H1 (cell line): ENCODE measurements at regions not wholly inside any gene's neighbourhood (a gene's known extent, or its start where the extent isn't known, plus 50 kb on each side); places are given as distances from the start of the nearest gene placed in this dataset.

ENCODE experiments used
- CTCF ChIA-PET: fragments of 300-600 bp; sonication (Branson Sonifier 250); formaldehyde crosslinking; loops from one replicate; lab custom pipeline; 2021; ENCODE audit not compliant: partially characterized antibody; lab: Charles Lee
- POLR2A ChIA-PET: fragments of 300-600 bp; sonication (Branson Sonifier 250); formaldehyde crosslinking; loops from one replicate; lab custom pipeline; 2021; ENCODE audit warnings: inconsistent platforms; ENCODE audit not compliant: partially characterized antibody; lab: Charles Lee
- DNase-seq, 2 experiments: peaks; one replicate each; pipeline versions ENCODE4 v3.0.0 to v3.0.0-alpha.2; 2010 to 2022; ENCODE audit warnings: low spot score in 2 of 2, low read depth in 1 of 2, mixed read lengths in 1 of 2
- FAIRE-seq: peaks from 2 replicates; lab custom pipeline; 2011; peaks lifted over from hg19 to GRCh38; lab: Jason Lieb, UNC
- H2AFZ ChIP-seq: 2 replicates; pipeline ENCODE4 v1.8.1; 2012; ENCODE audit warnings: low read length, inconsistent platforms
- H2AK5ac ChIP-seq: 2 replicates; pipeline ENCODE4 v1.6.1; 2013; ENCODE audit warnings: low read depth, low read length
- H2BK120ac ChIP-seq: replicated peaks from 2 replicates; pipeline ENCODE3; 2013; ENCODE audit warnings: low read depth, low read length, inconsistent platforms
- H2BK12ac ChIP-seq: 2 replicates; pipeline ENCODE4 v1.6.1; 2013; ENCODE audit warnings: low read depth, low read length
- H2BK15ac ChIP-seq: 2 replicates; pipeline ENCODE4 v1.6.1; 2013; ENCODE audit warnings: low read length
- H2BK20ac ChIP-seq: 2 replicates; pipeline ENCODE4 v1.6.1; 2013; ENCODE audit warnings: low read length
- H2BK5ac ChIP-seq: 2 replicates; pipeline ENCODE4 v1.6.1; 2013; ENCODE audit warnings: low read depth, low read length
- H3K14ac ChIP-seq: 2 replicates; pipeline ENCODE4 v1.6.1; 2013; ENCODE audit warnings: inconsistent platforms; ENCODE audit not compliant: insufficient read length
- H3K18ac ChIP-seq: 2 replicates; pipeline ENCODE4 v1.6.1; 2013; ENCODE audit warnings: low read length; ENCODE audit errors: extremely low read depth
- H3K23ac ChIP-seq: 2 replicates; pipeline ENCODE4 v1.6.1; 2013; ENCODE audit warnings: inconsistent platforms; ENCODE audit not compliant: insufficient read length
- H3K23me2 ChIP-seq: 2 replicates; pipeline ENCODE4 v1.6.1; 2013; ENCODE audit warnings: low read depth, low read length
- H3K27ac ChIP-seq: 2 replicates; pipeline ENCODE4 v1.6.1; 2011; ENCODE audit warnings: low read depth, low read length, inconsistent platforms
- H3K27me3 ChIP-seq, 4 experiments: replicated peaks in 1 of 4; 1 replicate in 1 of 4; 2 replicates in 3 of 4; pipeline versions ENCODE4 v1.6.1 to v1.8.1; 2011 to 2013; ENCODE audit warnings: low read length in 3 of 4, mild to moderate bottlenecking in 3 of 4, inconsistent platforms in 2 of 4, mixed read lengths in 2 of 4, moderate library complexity in 1 of 4; ENCODE audit not compliant: control insufficient read depth in 3 of 4, insufficient read depth in 3 of 4; ENCODE audit errors: extremely low read depth in 1 of 4
- H3K36me3 ChIP-seq, 4 experiments: 2 replicates each; pipeline versions ENCODE4 v1.6.1 to v1.8.1; 2011 to 2013; ENCODE audit warnings: mild to moderate bottlenecking in 4 of 4, low read length in 3 of 4, moderate library complexity in 2 of 4, control low read depth in 1 of 4, inconsistent platforms in 1 of 4; ENCODE audit not compliant: insufficient read depth in 4 of 4, control insufficient read depth in 2 of 4
- H3K4ac ChIP-seq: replicated peaks from 2 replicates; pipeline ENCODE3; 2013; ENCODE audit warnings: low read length, low read depth, mixed read lengths, inconsistent platforms; ENCODE audit not compliant: insufficient read length
- H3K4me1 ChIP-seq, 4 experiments: replicated peaks in 1 of 4; 1 replicate in 1 of 4; 2 replicates in 3 of 4; pipeline versions ENCODE4 v1.6.1 to v1.8.1; 2011 to 2013; ENCODE audit warnings: low read length in 3 of 4, inconsistent platforms in 2 of 4, mixed read lengths in 1 of 4; ENCODE audit not compliant: insufficient read depth in 4 of 4, control insufficient read depth in 3 of 4
- H3K4me2 ChIP-seq, 2 experiments: 2 replicates each; pipeline versions ENCODE4 v1.6.1 to v1.8.1; 2011 to 2013; ENCODE audit warnings: low read depth in 2 of 2, low read length in 2 of 2, control low read depth in 1 of 2, inconsistent platforms in 1 of 2, mild to moderate bottlenecking in 1 of 2; ENCODE audit not compliant: insufficient read depth in 1 of 2
- H3K4me3 ChIP-seq, 4 experiments: fragments of 200-600, 300-600 bp in 1 of 4; sonication (generic), shearing (Covaris generic), sonication (Bioruptor Twin) in 1 of 4; 2 replicates each; pipeline versions ENCODE4 v1.5.1 to v1.8.1; 2011 to 2016; ENCODE audit warnings: low read length in 4 of 4, low read depth in 3 of 4, control low read depth in 2 of 4, inconsistent platforms in 2 of 4, mild to moderate bottlenecking in 2 of 4, mixed read lengths in 1 of 4, moderate library complexity in 1 of 4; ENCODE audit not compliant: insufficient read depth in 2 of 4; ENCODE audit errors: extremely low read depth in 1 of 4
- H3K56ac ChIP-seq: replicated peaks from 2 replicates; pipeline ENCODE3; 2013; ENCODE audit warnings: low read depth, mild to moderate bottlenecking, mixed read lengths, low read length, inconsistent platforms; ENCODE audit not compliant: insufficient read length
- H3K79me1 ChIP-seq: 2 replicates; pipeline ENCODE4 v1.6.1; 2013; ENCODE audit warnings: low read depth, low read length, control low read depth
- H3K79me2 ChIP-seq, 2 experiments: 2 replicates each; pipeline versions ENCODE4 v1.6.1 to v1.8.1; 2012 to 2013; ENCODE audit warnings: low read length in 2 of 2, mild to moderate bottlenecking in 2 of 2, inconsistent platforms in 1 of 2; ENCODE audit not compliant: insufficient read depth in 2 of 2, control insufficient read depth in 1 of 2
- H3K9ac ChIP-seq, 4 experiments: replicated peaks in 1 of 4; 1 replicate in 1 of 4; 2 replicates in 3 of 4; pipeline versions ENCODE4 v1.6.1 to v1.8.1; 2011 to 2013; ENCODE audit warnings: low read depth in 3 of 4, low read length in 3 of 4, control low read depth in 2 of 4, mild to moderate bottlenecking in 2 of 4, moderate library complexity in 2 of 4, inconsistent platforms in 1 of 4; ENCODE audit errors: extremely low read depth in 1 of 4
- H3K9me3 ChIP-seq, 2 experiments: 2 replicates each; pipeline versions ENCODE4 v1.6.1 to v1.8.1; 2012 to 2013; ENCODE audit warnings: mild to moderate bottlenecking in 2 of 2, moderate library complexity in 2 of 2, control low read depth in 1 of 2, inconsistent platforms in 1 of 2, low read depth in 1 of 2, low read length in 1 of 2, mixed read lengths in 1 of 2; ENCODE audit not compliant: insufficient read depth in 2 of 2
- H4K20me1 ChIP-seq, 2 experiments: replicated peaks in 1 of 2; 2 replicates each; pipeline versions ENCODE3 to v1.8.1; 2011 to 2013; ENCODE audit warnings: inconsistent platforms in 2 of 2, low read length in 2 of 2, mild to moderate bottlenecking in 1 of 2; ENCODE audit not compliant: insufficient read depth in 2 of 2, control insufficient read depth in 1 of 2
- H4K5ac ChIP-seq: 2 replicates; pipeline ENCODE4 v1.6.1; 2013; ENCODE audit warnings: low read length, low read depth, mixed read lengths, inconsistent platforms; ENCODE audit not compliant: insufficient read length
- H4K8ac ChIP-seq: 2 replicates; pipeline ENCODE4 v1.8.0; 2013; ENCODE audit warnings: mild to moderate bottlenecking, moderate library complexity, low read length, inconsistent platforms; ENCODE audit not compliant: insufficient read depth; ENCODE audit errors: extremely low read depth
- H4K91ac ChIP-seq: replicated peaks from 2 replicates; pipeline ENCODE3; 2013; ENCODE audit warnings: low read length, mixed read lengths, inconsistent platforms; ENCODE audit not compliant: insufficient read length
- ASH2L ChIP-seq: fragments of 200-600, 300-600 bp; sonication (generic); IDR thresholded peaks from one replicate; pipeline ENCODE4 v1.7.1; 2017; ENCODE audit warnings: low read length
- CBX5 ChIP-seq: fragments of 300-800, 300-1000 bp; sonication (generic); IDR thresholded peaks from 2 replicates; pipeline ENCODE4 v1.7.1; 2016; ENCODE audit warnings: antibody characterized with exemption, low read length, low read depth
- CBX8 ChIP-seq: fragments of 300-800, 300-1000 bp; sonication (generic); IDR thresholded peaks from 2 replicates; pipeline ENCODE4 v1.7.1; 2016; ENCODE audit warnings: low read depth, low read length, borderline replicate concordance
- CTBP2 ChIP-seq: IDR thresholded peaks from 2 replicates; pipeline ENCODE4 v1.7.0; 2011; ENCODE audit warnings: borderline replicate concordance, mild to moderate bottlenecking, moderate library complexity, mixed read lengths, low read length; ENCODE audit not compliant: insufficient read depth, insufficient read length
- RFX5 ChIP-seq: IDR thresholded peaks from 2 replicates; pipeline ENCODE4 v1.6.1; 2011; ENCODE audit warnings: low read depth, low read length, improper control_type of control experiment, borderline replicate concordance
- RXRA ChIP-seq: IDR thresholded peaks from 2 replicates; pipeline ENCODE4 v1.6.1; 2011; ENCODE audit warnings: low read depth, mild to moderate bottlenecking, low read length, moderate library complexity; ENCODE audit not compliant: insufficient read depth
- SIRT6 ChIP-seq: IDR thresholded peaks from one replicate; pipeline ENCODE4 v1.7.1; 2012; ENCODE audit warnings: low read length, inconsistent platforms
- SRF ChIP-seq: IDR thresholded peaks from 2 replicates; pipeline ENCODE4 v1.6.1; 2011; ENCODE audit warnings: mild to moderate bottlenecking, low read depth, low read length, moderate library complexity
- WGBS, 2 experiments: shearing (Covaris generic) in 1 of 2; methylation state at CpG; one replicate each; pipeline versions ENCODE4 v1.1.6 to v1.1.7; 2013 to 2015; ENCODE audit warnings: low lambda C conversion rate in 2 of 2, mixed read lengths in 2 of 2, inconsistent platforms in 1 of 2, low coverage in 1 of 2, missing lambda C conversion rate in 1 of 2; ENCODE audit not compliant: insufficient replicate concordance in 2 of 2, insufficient coverage in 1 of 2, insufficient read length in 1 of 2; ENCODE audit errors: extremely low coverage in 1 of 2, missing lambda C conversion rate in 1 of 2; 5-methylcytosine and 5-hydroxymethylcytosine counted together

DNA sequence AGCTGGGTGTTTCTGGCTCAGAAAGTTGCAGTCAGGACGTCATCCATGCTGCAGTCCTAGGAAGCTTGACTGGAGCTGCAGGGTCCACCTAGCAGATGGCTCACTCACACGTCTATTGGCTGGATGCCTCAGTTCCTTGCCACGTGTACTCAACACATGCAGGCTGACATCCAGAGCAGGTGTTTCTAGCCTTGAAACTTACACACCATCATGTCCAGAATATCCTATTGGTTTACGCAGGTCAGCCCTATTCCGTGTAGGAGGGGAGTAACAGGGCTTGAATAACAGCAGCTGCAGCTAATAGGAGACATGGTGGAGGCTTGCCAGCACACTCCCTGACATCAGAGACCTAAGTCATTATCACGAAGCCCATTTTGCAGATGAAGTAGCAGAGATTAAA is 473.5 kb downstream of the ACTL7B start:
- Histone ChIP-seq H3K14ac (no peak overlapping the region), H3K4ac (no peak overlapping the region), H3K4me3 (no peak overlapping the region), H4K5ac (no peak overlapping the region), H3K27me3 (no peaks in the 10 kb centered on the region), H3K23me2 (no peaks in the 10 kb centered on the region), H3K79me2 (no peaks in the 10 kb centered on the region), H4K8ac (no peak overlapping the region), H2AK5ac (no peak overlapping the region), H2BK5ac (no peak overlapping the region), H2AFZ (no peak overlapping the region), H3K4me2 (no peak overlapping the region), H3K18ac (no peak overlapping the region), H4K20me1 (no peaks in the 10 kb centered on the region), H2BK15ac (no peak overlapping the region), H4K91ac (no peak overlapping the region), H3K9me3 (no peaks in the 10 kb centered on the region), H2BK12ac (no peak overlapping the region), H3K23ac (no peak overlapping the region), H3K27ac (no peak overlapping the region), H3K9ac (no peak overlapping the region), H3K79me1 (no peaks in the 10 kb centered on the region), H2BK120ac (no peak overlapping the region), H2BK20ac (no peak overlapping the region), H3K36me3 (no peaks in the 10 kb centered on the region), H3K4me1 (no peaks in the 10 kb centered on the region), H3K56ac (no peak overlapping the region)
- ChIA-PET CTCF (no interaction called here), POLR2A (no interaction called here)
- no peak for TF ChIP-seq CTBP2
- TF ChIP-seq RFX5: no peak
- TF ChIP-seq CBX8: no peak
- no peak for TF ChIP-seq SRF
- TF ChIP-seq RXRA: no peak
- no peak for TF ChIP-seq SIRT6
- TF ChIP-seq ASH2L: no peak
- no peak for TF ChIP-seq CBX5
- DNase-seq (no peak), FAIRE-seq (no peak)
- 90% methylated on average over 6 of the region's 6 CpGs; no CpG with 5 or more reads in 1 of the 2 experiments for WGBS, 2 experiments
